CD4-positive, alpha-beta T cell (primary cell): ENCODE measurements at regions not wholly inside any gene's neighbourhood (a gene's known extent, or its start where the extent isn't known, plus 50 kb on each side); places are given as distances from the start of the nearest gene placed in this dataset.

Source experiments
- ATAC-seq: fragments of 200-7000 bp; cut with Tn5 transposase; one replicate; pipeline ENCODE4 v1.10.0; 2022; ENCODE audit warnings: mild to moderate bottlenecking; ENCODE audit not compliant: poor library complexity
- CTCF ChIA-PET: fragments of 350-600 bp; sonication (Branson Sonifier 250); formaldehyde crosslinking; loops from one replicate; lab custom pipeline; 2021; ENCODE audit warnings: antibody characterized with exemption, inconsistent platforms; lab: Charles Lee
- POLR2A ChIA-PET: fragments of 350-600 bp; sonication (Branson Sonifier 250); formaldehyde crosslinking; loops from one replicate; lab custom pipeline; 2021; ENCODE audit warnings: antibody characterized with exemption, inconsistent platforms; lab: Charles Lee
- DNase-seq, 14 experiments: peaks; one replicate each; pipeline ENCODE4 v3.0.0-alpha.2; 2013 to 2020; ENCODE audit warnings: mixed read lengths in 2 of 14
- H3K27ac ChIP-seq, 2 donors: one replicate each; pipeline versions ENCODE4 v1.5.1 to v1.7.0; 2013; ENCODE audit warnings: low read length in 2 of 2, low read depth in 1 of 2, mild to moderate bottlenecking in 1 of 2
- H3K27me3 ChIP-seq, 2 experiments: 1 replicate in 1 of 2; 2 replicates in 1 of 2; pipeline versions ENCODE4 v1.6.1 to v1.7.0; 2013; ENCODE audit warnings: low read length in 2 of 2, control low read depth in 1 of 2, mild to moderate bottlenecking in 1 of 2, moderate library complexity in 1 of 2; ENCODE audit not compliant: insufficient read depth in 2 of 2, control insufficient read depth in 1 of 2
- H3K36me3 ChIP-seq: one replicate; pipeline ENCODE4 v1.6.1; 2013; ENCODE audit warnings: low read length, control low read depth; ENCODE audit not compliant: insufficient read depth
- H3K4me1 ChIP-seq: one replicate; pipeline ENCODE4 v1.6.1; 2013; ENCODE audit warnings: low read length, control low read depth; ENCODE audit not compliant: insufficient read depth
- H3K4me3 ChIP-seq: one replicate; pipeline ENCODE4 v1.5.1; 2013; ENCODE audit warnings: mild to moderate bottlenecking, low read length, moderate library complexity
- H3K9me3 ChIP-seq, 2 experiments: 1 replicate in 1 of 2; 2 replicates in 1 of 2; pipeline versions ENCODE4 v1.6.1 to v1.7.0; 2013; ENCODE audit warnings: low read length in 2 of 2, mild to moderate bottlenecking in 2 of 2, control low read depth in 1 of 2, moderate library complexity in 1 of 2; ENCODE audit not compliant: control insufficient read depth in 1 of 2, insufficient read depth in 1 of 2
- H3K27ac Mint-ChIP-seq: one replicate; pipeline ENCODE4 v1.8.0; 2020; ENCODE audit warnings: mixed read lengths
- H3K27me3 Mint-ChIP-seq: one replicate; pipeline ENCODE4 v1.8.0; 2021; ENCODE audit warnings: mixed read lengths
- H3K36me3 Mint-ChIP-seq: one replicate; pipeline ENCODE4 v1.8.0; 2021; ENCODE audit warnings: low read depth, mixed read lengths
- H3K4me1 Mint-ChIP-seq: one replicate; pipeline ENCODE4 v1.8.0; 2021; ENCODE audit warnings: low read depth, mixed read lengths
- H3K4me3 Mint-ChIP-seq: one replicate; pipeline ENCODE4 v1.8.0; 2020; ENCODE audit warnings: mild to moderate bottlenecking, mixed read lengths
- H3K9me3 Mint-ChIP-seq: one replicate; pipeline ENCODE4 v1.8.0; 2020; ENCODE audit warnings: mixed read lengths
- intact Hi-C, 2 experiments: fragments of 100-400 bp; cut with DNase I in 1 of 2; cut with micrococcal nuclease in 1 of 2; formaldehyde crosslinking; loops; one replicate each; pipeline versions ENCODE4 v1.15.1 to v1.9.0; 2023 to 2025; cut with DNase I, micrococcal nuclease
- TF ChIP-seq, protein P1 (sequence below): fragments of 200-600 bp; IDR thresholded peaks from one replicate; pipeline ENCODE4 v1.8.0; 2022; ENCODE audit warnings: antibody characterized with exemption, mild to moderate bottlenecking

DNA sequence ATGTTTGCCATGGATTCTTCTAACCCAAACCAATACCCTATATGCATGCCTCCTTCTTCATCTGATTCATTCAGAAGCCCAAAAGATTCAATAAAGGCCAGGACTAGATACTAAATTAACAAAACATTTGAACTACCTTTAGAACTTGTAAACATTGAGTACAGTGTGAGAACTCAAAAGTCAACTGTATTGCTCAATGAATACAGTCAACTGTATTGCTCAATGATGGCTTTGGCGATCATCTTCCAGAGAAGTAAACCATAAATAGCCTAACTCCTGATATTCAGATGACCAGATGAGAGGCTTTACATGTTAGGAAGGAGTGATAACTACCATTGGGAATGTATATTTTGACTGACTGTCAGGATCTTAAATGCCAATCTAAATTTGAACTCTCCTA is 206.5 kb upstream of the ITGA4 start:
- H3K36me3 Mint-ChIP-seq: peaks cover 7% of the 10 kb centered on the region
- H3K4me1 Mint-ChIP-seq: peaks cover 25% of the 10 kb centered on the region
- Histone ChIP-seq H3K9me3 (peaks cover 0 to 4% of the 10 kb centered on the region in 2 experiments), H3K4me1 (peaks cover 10% of the 10 kb centered on the region), H3K27ac (no peak overlapping the region), H3K27me3 (no peaks in the 10 kb centered on the region), H3K36me3 (no peaks in the 10 kb centered on the region), H3K4me3 (no peak overlapping the region)
- DNase-seq: no peak
- no peaks in the 10 kb centered on the region for H3K9me3 Mint-ChIP-seq
- H3K27me3 Mint-ChIP-seq: no peaks in the 10 kb centered on the region
- intact Hi-C loops: no loop called here
- ChIA-PET POLR2A (no interaction called here), CTCF (no interaction called here)
- TF ChIP-seq, protein P1, sequence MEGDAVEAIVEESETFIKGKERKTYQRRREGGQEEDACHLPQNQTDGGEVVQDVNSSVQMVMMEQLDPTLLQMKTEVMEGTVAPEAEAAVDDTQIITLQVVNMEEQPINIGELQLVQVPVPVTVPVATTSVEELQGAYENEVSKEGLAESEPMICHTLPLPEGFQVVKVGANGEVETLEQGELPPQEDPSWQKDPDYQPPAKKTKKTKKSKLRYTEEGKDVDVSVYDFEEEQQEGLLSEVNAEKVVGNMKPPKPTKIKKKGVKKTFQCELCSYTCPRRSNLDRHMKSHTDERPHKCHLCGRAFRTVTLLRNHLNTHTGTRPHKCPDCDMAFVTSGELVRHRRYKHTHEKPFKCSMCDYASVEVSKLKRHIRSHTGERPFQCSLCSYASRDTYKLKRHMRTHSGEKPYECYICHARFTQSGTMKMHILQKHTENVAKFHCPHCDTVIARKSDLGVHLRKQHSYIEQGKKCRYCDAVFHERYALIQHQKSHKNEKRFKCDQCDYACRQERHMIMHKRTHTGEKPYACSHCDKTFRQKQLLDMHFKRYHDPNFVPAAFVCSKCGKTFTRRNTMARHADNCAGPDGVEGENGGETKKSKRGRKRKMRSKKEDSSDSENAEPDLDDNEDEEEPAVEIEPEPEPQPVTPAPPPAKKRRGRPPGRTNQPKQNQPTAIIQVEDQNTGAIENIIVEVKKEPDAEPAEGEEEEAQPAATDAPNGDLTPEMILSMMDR: no peak
- H3K27ac Mint-ChIP-seq: no peak overlapping the region
- no peak for ATAC-seq
- no peak overlapping the region for H3K4me3 Mint-ChIP-seq

DNA sequence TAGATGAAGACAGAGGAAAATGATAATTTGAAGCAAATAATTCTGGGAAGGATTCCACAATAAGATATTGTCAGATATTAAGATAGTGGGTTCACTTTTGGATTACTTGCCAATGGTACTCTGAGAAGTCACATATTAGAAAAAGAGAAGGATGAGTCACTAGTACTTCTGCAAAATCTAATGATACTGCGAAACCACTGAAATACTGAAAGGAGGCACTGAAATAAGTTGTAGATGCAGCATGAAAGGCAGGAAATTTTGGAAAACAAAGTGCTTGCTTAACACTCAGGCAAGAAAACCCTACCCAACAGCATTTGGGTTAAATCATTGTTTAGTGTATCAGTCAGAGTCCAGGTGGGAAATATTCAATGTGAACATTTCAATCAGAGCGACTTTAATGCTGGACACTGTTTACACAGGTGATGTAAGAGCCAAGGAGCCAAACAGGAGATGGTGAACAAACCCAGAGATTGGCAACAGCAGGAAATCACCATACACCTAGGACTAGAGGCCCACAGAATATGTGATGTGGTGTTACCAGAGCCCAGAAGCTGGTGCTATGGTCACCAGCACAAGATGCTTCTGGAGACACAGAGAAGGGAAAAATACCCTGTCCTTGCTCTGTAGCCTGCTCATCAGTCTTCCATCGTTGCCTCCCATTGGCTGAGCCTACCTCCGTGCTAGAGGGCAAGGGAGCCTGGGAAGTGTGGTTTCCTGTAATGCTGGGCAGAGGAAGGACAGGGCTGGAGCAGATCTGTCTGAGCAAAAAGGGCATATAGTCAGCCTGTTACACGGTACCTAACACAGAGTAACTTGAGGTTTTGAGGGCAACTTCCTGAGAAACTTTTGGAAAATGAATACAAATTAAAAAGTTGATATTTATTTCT is 204.7 kb upstream of the ITGA4 start:
- Mint-ChIP-seq H3K27me3 (no peaks in the 10 kb centered on the region), H3K4me1 (peaks cover 25% of the 10 kb centered on the region), H3K36me3 (peaks cover 7% of the 10 kb centered on the region), H3K9me3 (no peaks in the 10 kb centered on the region), H3K27ac (no peak overlapping the region), H3K4me3 (no peak overlapping the region)
- DNase-seq (peak in 2 of 14 experiments; percentile 13 to 27), ATAC-seq (no peak)
- POLR2A ChIA-PET: no interaction called here
- Histone ChIP-seq H3K9me3 (peaks cover 0 to 4% of the 10 kb centered on the region in 2 experiments), H3K36me3 (no peaks in the 10 kb centered on the region), H3K4me3 (no peak overlapping the region), H3K27ac (no peak overlapping the region), H3K4me1 (peaks cover 8% of the 10 kb centered on the region), H3K27me3 (no peaks in the 10 kb centered on the region)
- TF ChIP-seq, protein P1: no peak
- intact Hi-C loops: no loop called here
- CTCF ChIA-PET: no interaction called here

DNA sequence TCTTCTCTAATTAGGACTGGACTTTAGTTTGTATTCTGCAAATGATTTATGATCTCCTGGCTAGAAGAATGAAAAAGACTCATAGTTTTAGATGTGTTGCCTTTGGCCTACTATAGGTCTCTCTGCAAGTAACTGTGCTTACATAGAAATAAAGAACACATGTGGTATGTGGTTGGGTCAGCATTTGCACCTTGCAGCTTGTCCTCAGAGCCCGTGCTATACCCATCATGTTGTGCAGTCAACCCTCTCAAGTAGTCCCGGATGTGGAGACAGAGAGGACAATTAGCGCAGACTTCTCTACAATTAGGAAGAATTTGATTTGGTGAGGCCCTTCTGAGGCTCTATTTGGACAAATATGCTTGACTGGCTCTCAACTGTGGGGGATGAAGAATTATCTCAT is 203.7 kb upstream of the ITGA4 start:
- H3K4me1 ChIP-seq: peaks cover 7% of the 10 kb centered on the region
- ATAC-seq: no peak
- no peak for DNase-seq
- ChIA-PET CTCF (no interaction called here), POLR2A (interaction anchor here (1.0 kb wide), 1 partner anchor 22 kb away, joined by 3 read pairs; no protein-coding TSS in a partner anchor)
- Mint-ChIP-seq H3K4me3 (no peak overlapping the region), H3K36me3 (peaks cover 7% of the 10 kb centered on the region), H3K27me3 (no peaks in the 10 kb centered on the region), H3K9me3 (no peaks in the 10 kb centered on the region), H3K27ac (no peak overlapping the region), H3K4me1 (peaks cover 25% of the 10 kb centered on the region)
- intact Hi-C loops: no loop called here
- H3K36me3 ChIP-seq: no peaks in the 10 kb centered on the region
- H3K9me3 ChIP-seq: peaks cover 0 to 4% of the 10 kb centered on the region in 2 experiments
- TF ChIP-seq, protein P1: no peak
- no peaks in the 10 kb centered on the region for H3K27me3 ChIP-seq
- H3K4me3 ChIP-seq: no peak overlapping the region
- H3K27ac ChIP-seq: no peak overlapping the region
